ENCODE measurements at regions not wholly inside any gene's neighbourhood (a gene's known extent, or its start where the extent isn't known, plus 50 kb on each side); places are given as distances from the start of the nearest gene placed in this dataset.

- TF ChIP-seq, protein P1, sequence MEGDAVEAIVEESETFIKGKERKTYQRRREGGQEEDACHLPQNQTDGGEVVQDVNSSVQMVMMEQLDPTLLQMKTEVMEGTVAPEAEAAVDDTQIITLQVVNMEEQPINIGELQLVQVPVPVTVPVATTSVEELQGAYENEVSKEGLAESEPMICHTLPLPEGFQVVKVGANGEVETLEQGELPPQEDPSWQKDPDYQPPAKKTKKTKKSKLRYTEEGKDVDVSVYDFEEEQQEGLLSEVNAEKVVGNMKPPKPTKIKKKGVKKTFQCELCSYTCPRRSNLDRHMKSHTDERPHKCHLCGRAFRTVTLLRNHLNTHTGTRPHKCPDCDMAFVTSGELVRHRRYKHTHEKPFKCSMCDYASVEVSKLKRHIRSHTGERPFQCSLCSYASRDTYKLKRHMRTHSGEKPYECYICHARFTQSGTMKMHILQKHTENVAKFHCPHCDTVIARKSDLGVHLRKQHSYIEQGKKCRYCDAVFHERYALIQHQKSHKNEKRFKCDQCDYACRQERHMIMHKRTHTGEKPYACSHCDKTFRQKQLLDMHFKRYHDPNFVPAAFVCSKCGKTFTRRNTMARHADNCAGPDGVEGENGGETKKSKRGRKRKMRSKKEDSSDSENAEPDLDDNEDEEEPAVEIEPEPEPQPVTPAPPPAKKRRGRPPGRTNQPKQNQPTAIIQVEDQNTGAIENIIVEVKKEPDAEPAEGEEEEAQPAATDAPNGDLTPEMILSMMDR (conservative IDR thresholded peaks at IDR 0.05; ENCODE audit: low read depth, low read length), result no peak
- no peak for TF ChIP-seq EZH2 (IDR thresholded peaks at IDR 0.05; ENCODE audit: borderline replicate concordance, low read depth, low read length, poor library complexity, severe bottlenecking)
These were observed 324.9 kb upstream of the CASK start for GRCh38 chrX:42248226-42248625.

Measured in A673 (cell line).